ENCODE measurements at regions not wholly inside any gene's neighbourhood (a gene's known extent, or its start where the extent isn't known, plus 50 kb on each side); places are given as distances from the start of the nearest gene placed in this dataset.
"Not testable (repeated sequence)": the region's sequence is repeated elsewhere in the genome, so short reads cannot be mapped to it uniquely, and the experiment has no call there.

GRCh38 chr2:43010438-43011157, 215.8 kb downstream of the ZFP36L2 start:
- no peak for DNase-seq

- no peak for DNase-seq
These were observed 217.0 kb downstream of the ZFP36L2 start for GRCh38 chr2:43009448-43009847.

- no peak for DNase-seq
These were observed 216.0 kb upstream of the HAAO start for GRCh38 chr2:43008388-43008787.

- no peak for DNase-seq
These were observed 215.5 kb upstream of the HAAO start for GRCh38 chr2:43007901-43008300.

GRCh38 chr2:43006834-43007543, 214.6 kb upstream of the HAAO start:
- no peak for DNase-seq

GRCh38 chr2:43005975-43006833, 213.8 kb upstream of the HAAO start:
- no peak for DNase-seq

GRCh38 chr2:43005245-43005974, 213.0 kb upstream of the HAAO start:
- DNase-seq = no peak

- no peak for DNase-seq
These were observed 212.5 kb upstream of the HAAO start for GRCh38 chr2:43004879-43005244.

GRCh38 chr2:43004126-43004865, 211.9 kb upstream of the HAAO start:
- not testable (repeated sequence) for DNase-seq

GRCh38 chr2:43003702-43004101, 211.3 kb upstream of the HAAO start:
- no peak for DNase-seq

- DNase-seq = no peak
These were observed 209.5 kb upstream of the HAAO start for GRCh38 chr2:43001787-43002468.

- no peak for DNase-seq
These were observed 208.6 kb upstream of the HAAO start for GRCh38 chr2:43001055-43001378.

GRCh38 chr2:43000242-43001054, 208.1 kb upstream of the HAAO start:
- DNase-seq = no peak

GRCh38 chr2:42999856-43000241, 207.5 kb upstream of the HAAO start:
- no peak for DNase-seq

- DNase-seq = no peak
These were observed 207.0 kb upstream of the HAAO start for GRCh38 chr2:42999391-42999841.

- no peak for DNase-seq
These were observed 206.3 kb upstream of the HAAO start for GRCh38 chr2:42998721-42999120.

- no peak for DNase-seq
These were observed 204.1 kb upstream of the HAAO start for GRCh38 chr2:42996528-42996927.

- DNase-seq = no peak
These were observed 203.5 kb upstream of the HAAO start for GRCh38 chr2:42995752-42996422.

GRCh38 chr2:42989283-42990081, 197.1 kb upstream of the HAAO start:
- not testable (repeated sequence) for DNase-seq
